GM12892 (cell line): ENCODE measurements at regions not wholly inside any gene's neighbourhood (a gene's known extent, or its start where the extent isn't known, plus 50 kb on each side); places are given as distances from the start of the nearest gene placed in this dataset.

Source experiments
- DNase-seq: peaks from one replicate; pipeline ENCODE4 v3.0.0; 2011; ENCODE audit not compliant: insufficient read length
- FAIRE-seq: peaks from 2 replicates; lab custom pipeline; 2011; peaks lifted over from hg19 to GRCh38; lab: Jason Lieb, UNC
- POLR2A ChIP-seq: IDR thresholded peaks from 2 replicates; pipeline ENCODE4 v1.6.1; 2011; ENCODE audit warnings: low read depth, low read length, control low read depth
- POLR2AphosphoS5 ChIP-seq: IDR thresholded peaks from 2 replicates; pipeline ENCODE4 v1.6.1; 2011; ENCODE audit warnings: low read depth, low read length, control low read depth
- TAF1 ChIP-seq: IDR thresholded peaks from 2 replicates; pipeline ENCODE4 v1.6.1; 2011; ENCODE audit warnings: low read depth, mild to moderate bottlenecking, control low read depth, low read length, borderline replicate concordance

GRCh38 chr9:31467075-31467474, 917.4 kb upstream of the ACO1 start:
- no peak for DNase-seq
- TF ChIP-seq POLR2A (no peak), POLR2AphosphoS5 (no peak)
- FAIRE-seq = no peak

- no peak for DNase-seq
- FAIRE-seq = no peak
- TF ChIP-seq POLR2A (no peak), TAF1 (no peak), POLR2AphosphoS5 (no peak)
These were observed 914.4 kb upstream of the ACO1 start for GRCh38 chr9:31470051-31470450.

- no peak for DNase-seq
- no peak for TF ChIP-seq POLR2A
- no peak for TF ChIP-seq TAF1
- TF ChIP-seq POLR2AphosphoS5 = no peak
- FAIRE-seq = no peak
These were observed 913.4 kb upstream of the ACO1 start for GRCh38 chr9:31471010-31471409.

- DNase-seq (no peak), FAIRE-seq (no peak)
- TF ChIP-seq POLR2A (no peak), TAF1 (no peak), POLR2AphosphoS5 (no peak)
These were observed 897.8 kb upstream of the ACO1 start for GRCh38 chr9:31486630-31487029.

- DNase-seq (no peak), FAIRE-seq (no peak)
- TF ChIP-seq POLR2A (no peak), TAF1 (no peak), POLR2AphosphoS5 (no peak)
These were observed 893.8 kb upstream of the ACO1 start for GRCh38 chr9:31490551-31491106.

GRCh38 chr9:31492229-31492628, 892.2 kb upstream of the ACO1 start:
- no peak for DNase-seq
- no peak for TF ChIP-seq TAF1
- TF ChIP-seq POLR2AphosphoS5 = no peak
- no peak for TF ChIP-seq POLR2A
- no peak for FAIRE-seq

- no peak for DNase-seq
- TF ChIP-seq TAF1 = no peak
- no peak for TF ChIP-seq POLR2AphosphoS5
- no peak for TF ChIP-seq POLR2A
- FAIRE-seq = no peak
These were observed 884.0 kb upstream of the ACO1 start for GRCh38 chr9:31500422-31500821.

GRCh38 chr9:31519011-31519410, 865.4 kb upstream of the ACO1 start:
- FAIRE-seq (peak; percentile 76), DNase-seq (no peak)
- no peak for TF ChIP-seq POLR2A

GRCh38 chr9:31519424-31519823, 865.0 kb upstream of the ACO1 start:
- no peak for FAIRE-seq
- DNase-seq = no peak
- no peak for TF ChIP-seq TAF1

GRCh38 chr9:31519826-31520225, 864.6 kb upstream of the ACO1 start:
- no peak for TF ChIP-seq POLR2A
- TF ChIP-seq TAF1 = no peak
- TF ChIP-seq POLR2AphosphoS5 = no peak
- DNase-seq = no peak
- no peak for FAIRE-seq

- FAIRE-seq (peak; percentile 40), DNase-seq (no peak)
- TF ChIP-seq POLR2AphosphoS5 (no peak), TAF1 (no peak), POLR2A (no peak)
These were observed 864.0 kb upstream of the ACO1 start for GRCh38 chr9:31520301-31521085.

- FAIRE-seq (no peak), DNase-seq (no peak)
- TF ChIP-seq POLR2AphosphoS5 = no peak
- TF ChIP-seq TAF1 = no peak
- TF ChIP-seq POLR2A = no peak
These were observed 848.8 kb upstream of the ACO1 start for GRCh38 chr9:31535651-31536050.

GRCh38 chr9:31536471-31536870, 848.0 kb upstream of the ACO1 start:
- DNase-seq (no peak), FAIRE-seq (no peak)
- no peak for TF ChIP-seq POLR2AphosphoS5
- no peak for TF ChIP-seq POLR2A
- TF ChIP-seq TAF1 = no peak
